ENCODE measurements at regions not wholly inside any gene's neighbourhood (a gene's known extent, or its start where the extent isn't known, plus 50 kb on each side); places are given as distances from the start of the nearest gene placed in this dataset.

GRCh38 chr13:62092536-62092935, 676.9 kb upstream of the PCDH20 start:
- TF ChIP-seq CTCF (IDR thresholded peaks at IDR 0.05) (no peak), POLR2AphosphoS5 (IDR thresholded peaks at IDR 0.05) (no peak)

Data from prostate gland (tissue), 2 donors.